SK-N-SH (cell line): ENCODE measurements at regions not wholly inside any gene's neighbourhood (a gene's known extent, or its start where the extent isn't known, plus 50 kb on each side); places are given as distances from the start of the nearest gene placed in this dataset.

Experiments used
- CTCF ChIA-PET: fragments of 300-600, 350-600 bp; formaldehyde crosslinking; extraction: SDS; loops from one replicate; lab custom pipeline; 2021; lab: Yijun Ruan, JAX
- POLR2A ChIA-PET: fragments of 350-600 bp; sonication (Branson Sonifier 250); formaldehyde crosslinking; extraction: SDS; loops from one replicate; lab custom pipeline; 2020; ENCODE audit warnings: antibody characterized with exemption, inconsistent platforms; lab: Yijun Ruan, JAX
- DNase-seq: peaks from one replicate; pipeline ENCODE4 v3.0.0; 2012
- H2AFZ ChIP-seq: fragments of 200-600 bp; sonication (generic); 2 replicates; pipeline ENCODE4 v1.8.1; 2016; ENCODE audit warnings: antibody characterized with exemption, mild to moderate bottlenecking, low read depth
- H3F3A ChIP-seq: fragments of 200-600 bp; sonication (generic); replicated peaks from 2 replicates; pipeline ENCODE3; 2016; ENCODE audit warnings: antibody characterized with exemption, mild to moderate bottlenecking; ENCODE audit not compliant: insufficient read depth
- H3K27ac ChIP-seq, 2 experiments: fragments of 200-500 bp in 1 of 2; fragments of 200-600 bp in 1 of 2; sonication (Bioruptor generic) in 1 of 2; sonication (generic), shearing (Covaris generic) in 1 of 2; 2 replicates each; pipeline versions ENCODE4 v1.5.1 to v1.6.1; 2014 to 2016; ENCODE audit warnings: low read depth in 2 of 2, inconsistent platforms in 1 of 2, low read length in 1 of 2, mild to moderate bottlenecking in 1 of 2, mixed read lengths in 1 of 2
- H3K27me3 ChIP-seq: fragments of 200-600 bp; sonication (generic), shearing (Covaris generic); 2 replicates; pipeline ENCODE4 v1.6.1; 2016; ENCODE audit warnings: mixed run types; ENCODE audit not compliant: insufficient read depth
- H3K36me3 ChIP-seq, 2 experiments: fragments of 200-500 bp in 1 of 2; fragments of 200-600 bp in 1 of 2; sonication (Bioruptor generic) in 1 of 2; sonication (generic) in 1 of 2; replicated peaks in 1 of 2; 2 replicates each; pipeline versions ENCODE3 to v1.5.1; 2014 to 2016; ENCODE audit warnings: low read length in 1 of 2, mild to moderate bottlenecking in 1 of 2; ENCODE audit not compliant: insufficient read depth in 2 of 2, control insufficient read depth in 1 of 2
- H3K4me1 ChIP-seq, 2 experiments: fragments of 200-500 bp in 1 of 2; fragments of 200-600 bp in 1 of 2; sonication (Bioruptor generic) in 1 of 2; sonication (generic), shearing (Covaris generic) in 1 of 2; 2 replicates each; pipeline versions ENCODE4 v1.5.1 to v1.6.1; 2014 to 2016; ENCODE audit warnings: low read depth in 1 of 2, low read length in 1 of 2, mixed run types in 1 of 2; ENCODE audit not compliant: insufficient read depth in 2 of 2, control insufficient read depth in 1 of 2
- H3K4me2 ChIP-seq: fragments of 200-600 bp; sonication (generic), shearing (Covaris generic); 2 replicates; pipeline ENCODE4 v1.6.1; 2017; ENCODE audit warnings: mixed run types
- H3K4me3 ChIP-seq, 2 experiments: fragments of 200-500 bp in 1 of 2; fragments of 200-600 bp in 1 of 2; sonication (Bioruptor generic) in 1 of 2; sonication (generic), shearing (Covaris generic) in 1 of 2; 2 replicates each; pipeline versions ENCODE4 v1.5.1 to v1.8.1; 2014 to 2016; ENCODE audit warnings: low read depth in 2 of 2, inconsistent platforms in 1 of 2, low read length in 1 of 2, mild to moderate bottlenecking in 1 of 2, mixed read lengths in 1 of 2, moderate library complexity in 1 of 2
- H3K79me2 ChIP-seq: fragments of 200-600 bp; sonication (generic); 2 replicates; pipeline ENCODE4 v1.8.1; 2017; ENCODE audit warnings: mild to moderate bottlenecking; ENCODE audit not compliant: insufficient read depth
- H3K9ac ChIP-seq: fragments of 200-600 bp; sonication (generic); 2 replicates; pipeline ENCODE4 v1.6.1; 2017; ENCODE audit warnings: mixed run types
- H3K9me2 ChIP-seq: fragments of 200-600 bp; sonication (generic); 2 replicates; pipeline ENCODE4 v1.6.1; 2017; ENCODE audit warnings: mixed run types
- H3K9me3 ChIP-seq: fragments of 200-600 bp; sonication (generic); 2 replicates; pipeline ENCODE4 v1.6.1; 2017; ENCODE audit warnings: mixed run types, mild to moderate bottlenecking, moderate library complexity
- H4K20me1 ChIP-seq: fragments of 200-600 bp; sonication (generic); 2 replicates; pipeline ENCODE4 v1.6.1; 2017; ENCODE audit warnings: mild to moderate bottlenecking, mixed run types; ENCODE audit not compliant: insufficient read depth
- ELF1 ChIP-seq: IDR thresholded peaks from 2 replicates; pipeline ENCODE4 v1.4.0; 2012
- EP300 ChIP-seq, 2 experiments: IDR thresholded peaks; 2 replicates each; pipeline versions ENCODE4 v1.4.0 to v1.6.1; 2012; ENCODE audit warnings: borderline replicate concordance in 1 of 2, low read depth in 1 of 2, low read length in 1 of 2
- EZH2phosphoT487 ChIP-seq: fragments of 200-600 bp; sonication (generic); IDR thresholded peaks from 2 replicates; pipeline ENCODE4 v1.6.1; 2017; ENCODE audit warnings: low read depth, mixed run types, mild to moderate bottlenecking, antibody characterized with exemption, moderate library complexity, borderline replicate concordance
- MEF2A ChIP-seq: IDR thresholded peaks from 2 replicates; pipeline ENCODE4 v1.4.0; 2012; ENCODE audit warnings: low read depth, borderline replicate concordance
- RAD21 ChIP-seq: IDR thresholded peaks from 2 replicates; pipeline ENCODE4 v1.6.1; 2012; ENCODE audit warnings: mild to moderate bottlenecking, low read length
- RFX5 ChIP-seq: IDR thresholded peaks from 2 replicates; pipeline ENCODE4 v1.6.1; 2012; ENCODE audit warnings: mild to moderate bottlenecking, improper control_type of control experiment, low read length
- SIN3A ChIP-seq: IDR thresholded peaks from 2 replicates; pipeline ENCODE4 v1.6.1; 2012; ENCODE audit warnings: low read depth, mild to moderate bottlenecking, low read length, moderate library complexity, borderline replicate concordance
- WGBS: methylation state at CpG from one replicate; pipeline ENCODE4 v1.1.6; 2017; ENCODE audit warnings: low lambda C conversion rate; 5-methylcytosine and 5-hydroxymethylcytosine counted together
- TF ChIP-seq, protein P1 (sequence below): IDR thresholded peaks from 2 replicates; pipeline ENCODE4 v1.4.0; 2012; ENCODE audit warnings: low read depth, borderline replicate concordance
- TF ChIP-seq, protein P2 (sequence below): fragments of 200-600 bp; sonication (generic); IDR thresholded peaks from 2 replicates; pipeline ENCODE4 v1.6.1; 2017; ENCODE audit warnings: antibody characterized with exemption, mild to moderate bottlenecking, moderate library complexity
- TF ChIP-seq, protein P3 (sequence below): fragments of 150-350 bp; IDR thresholded peaks from 2 replicates; pipeline ENCODE4 v1.6.1; 2016; ENCODE audit warnings: mild to moderate bottlenecking, low read depth, low read length
- TF ChIP-seq, protein P4 (sequence below): IDR thresholded peaks from 2 replicates; pipeline ENCODE4 v1.4.0; 2012; ENCODE audit warnings: low read depth, borderline replicate concordance

DNA sequence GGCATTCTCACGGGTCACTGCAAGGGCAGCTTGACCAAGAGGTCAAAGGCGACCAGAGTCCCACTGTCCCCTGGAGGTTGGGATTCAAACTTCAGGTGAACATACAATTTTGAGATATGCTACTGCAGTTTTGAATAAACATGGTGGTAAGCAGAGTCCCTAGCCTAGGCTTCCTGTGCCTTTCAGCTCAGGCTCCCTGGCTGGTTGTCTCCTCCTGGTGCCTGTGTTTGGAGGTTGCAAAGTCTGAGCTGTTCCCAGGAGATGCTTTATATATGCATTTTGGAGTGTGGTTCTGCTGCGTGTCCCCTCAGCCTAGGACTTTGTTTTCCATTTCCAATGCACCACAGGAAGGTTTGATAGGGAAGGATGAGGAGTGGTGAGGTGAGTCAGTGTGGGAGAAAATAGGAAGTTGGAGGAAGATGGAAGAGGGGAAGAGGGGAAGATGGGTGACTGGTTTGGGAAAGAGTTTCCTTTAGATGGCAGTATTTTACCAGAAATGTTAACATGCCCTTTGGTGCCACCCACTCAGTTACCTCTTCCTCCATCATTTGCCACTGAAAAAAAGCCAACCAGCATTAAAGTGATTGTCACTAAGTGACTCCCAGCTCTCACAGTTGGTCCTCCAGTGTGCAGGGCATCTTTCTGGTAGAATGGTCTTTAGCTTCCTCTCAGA is 211.7 kb upstream of the AGTR2 start:
- Histone ChIP-seq H3K9me3 (no peaks in the 10 kb centered on the region), H3K4me3 (peak overlapping the region in 1 of 2 experiments; percentile 3; a peak in 1 of 4 replicates), H3K4me2 (no peak overlapping the region), H3K9me2 (no peaks in the 10 kb centered on the region), H4K20me1 (peaks cover 21% of the 10 kb centered on the region), H3K36me3 (no peaks in the 10 kb centered on the region), H3K27me3 (no peaks in the 10 kb centered on the region; the same call in 1 of the 2 replicates), H3K79me2 (peaks cover 27% of the 10 kb centered on the region; the same call in 1 of the 2 replicates), H2AFZ (no peak overlapping the region), H3F3A (no peaks in the 10 kb centered on the region), H3K4me1 (peaks cover 0 to 12% of the 10 kb centered on the region in 2 experiments; a peak in 1 of 4 replicates), H3K9ac (no peak overlapping the region), H3K27ac (no peak overlapping the region; a peak in 1 of 4 replicates)
- 53% methylated on average over 3 of the region's 3 CpGs for WGBS
- TF ChIP-seq, protein P1, sequence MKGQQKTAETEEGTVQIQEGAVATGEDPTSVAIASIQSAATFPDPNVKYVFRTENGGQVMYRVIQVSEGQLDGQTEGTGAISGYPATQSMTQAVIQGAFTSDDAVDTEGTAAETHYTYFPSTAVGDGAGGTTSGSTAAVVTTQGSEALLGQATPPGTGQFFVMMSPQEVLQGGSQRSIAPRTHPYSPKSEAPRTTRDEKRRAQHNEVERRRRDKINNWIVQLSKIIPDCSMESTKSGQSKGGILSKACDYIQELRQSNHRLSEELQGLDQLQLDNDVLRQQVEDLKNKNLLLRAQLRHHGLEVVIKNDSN, result no peak
- TF ChIP-seq ELF1, result no peak
- TF ChIP-seq, protein P2, sequence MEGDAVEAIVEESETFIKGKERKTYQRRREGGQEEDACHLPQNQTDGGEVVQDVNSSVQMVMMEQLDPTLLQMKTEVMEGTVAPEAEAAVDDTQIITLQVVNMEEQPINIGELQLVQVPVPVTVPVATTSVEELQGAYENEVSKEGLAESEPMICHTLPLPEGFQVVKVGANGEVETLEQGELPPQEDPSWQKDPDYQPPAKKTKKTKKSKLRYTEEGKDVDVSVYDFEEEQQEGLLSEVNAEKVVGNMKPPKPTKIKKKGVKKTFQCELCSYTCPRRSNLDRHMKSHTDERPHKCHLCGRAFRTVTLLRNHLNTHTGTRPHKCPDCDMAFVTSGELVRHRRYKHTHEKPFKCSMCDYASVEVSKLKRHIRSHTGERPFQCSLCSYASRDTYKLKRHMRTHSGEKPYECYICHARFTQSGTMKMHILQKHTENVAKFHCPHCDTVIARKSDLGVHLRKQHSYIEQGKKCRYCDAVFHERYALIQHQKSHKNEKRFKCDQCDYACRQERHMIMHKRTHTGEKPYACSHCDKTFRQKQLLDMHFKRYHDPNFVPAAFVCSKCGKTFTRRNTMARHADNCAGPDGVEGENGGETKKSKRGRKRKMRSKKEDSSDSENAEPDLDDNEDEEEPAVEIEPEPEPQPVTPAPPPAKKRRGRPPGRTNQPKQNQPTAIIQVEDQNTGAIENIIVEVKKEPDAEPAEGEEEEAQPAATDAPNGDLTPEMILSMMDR, result peak; percentile 42
- TF ChIP-seq, protein P3, sequence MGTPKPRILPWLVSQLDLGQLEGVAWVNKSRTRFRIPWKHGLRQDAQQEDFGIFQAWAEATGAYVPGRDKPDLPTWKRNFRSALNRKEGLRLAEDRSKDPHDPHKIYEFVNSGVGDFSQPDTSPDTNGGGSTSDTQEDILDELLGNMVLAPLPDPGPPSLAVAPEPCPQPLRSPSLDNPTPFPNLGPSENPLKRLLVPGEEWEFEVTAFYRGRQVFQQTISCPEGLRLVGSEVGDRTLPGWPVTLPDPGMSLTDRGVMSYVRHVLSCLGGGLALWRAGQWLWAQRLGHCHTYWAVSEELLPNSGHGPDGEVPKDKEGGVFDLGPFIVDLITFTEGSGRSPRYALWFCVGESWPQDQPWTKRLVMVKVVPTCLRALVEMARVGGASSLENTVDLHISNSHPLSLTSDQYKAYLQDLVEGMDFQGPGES, result no peak
- no peak for TF ChIP-seq SIN3A
- no peak for TF ChIP-seq EP300 (IDR thresholded peaks at IDR 0.05; ENCODE audit: borderline replicate concordance in 1 of 2, low read depth in 1 of 2, low read length in 1 of 2)
- no peak for TF ChIP-seq MEF2A
- TF ChIP-seq RAD21, result peak; percentile 64
- no peak for TF ChIP-seq EZH2phosphoT487
- TF ChIP-seq, protein P4, sequence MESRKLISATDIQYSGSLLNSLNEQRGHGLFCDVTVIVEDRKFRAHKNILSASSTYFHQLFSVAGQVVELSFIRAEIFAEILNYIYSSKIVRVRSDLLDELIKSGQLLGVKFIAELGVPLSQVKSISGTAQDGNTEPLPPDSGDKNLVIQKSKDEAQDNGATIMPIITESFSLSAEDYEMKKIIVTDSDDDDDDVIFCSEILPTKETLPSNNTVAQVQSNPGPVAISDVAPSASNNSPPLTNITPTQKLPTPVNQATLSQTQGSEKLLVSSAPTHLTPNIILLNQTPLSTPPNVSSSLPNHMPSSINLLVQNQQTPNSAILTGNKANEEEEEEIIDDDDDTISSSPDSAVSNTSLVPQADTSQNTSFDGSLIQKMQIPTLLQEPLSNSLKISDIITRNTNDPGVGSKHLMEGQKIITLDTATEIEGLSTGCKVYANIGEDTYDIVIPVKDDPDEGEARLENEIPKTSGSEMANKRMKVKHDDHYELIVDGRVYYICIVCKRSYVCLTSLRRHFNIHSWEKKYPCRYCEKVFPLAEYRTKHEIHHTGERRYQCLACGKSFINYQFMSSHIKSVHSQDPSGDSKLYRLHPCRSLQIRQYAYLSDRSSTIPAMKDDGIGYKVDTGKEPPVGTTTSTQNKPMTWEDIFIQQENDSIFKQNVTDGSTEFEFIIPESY, result no peak
- no peak for TF ChIP-seq RFX5
- POLR2A ChIA-PET, result no interaction called here
- peak; percentile 37 for DNase-seq
- CTCF ChIA-PET, result interaction anchor here (0.8 to 1.8 kb wide), 7 partner anchors 10 to 1785 kb away, joined by 3 to 7 read pairs (median 3); no protein-coding TSS in a partner anchor
